GM19397 (cell line): ENCODE measurements at regions not wholly inside any gene's neighbourhood (a gene's known extent, or its start where the extent isn't known, plus 50 kb on each side); places are given as distances from the start of the nearest gene placed in this dataset.
"Not testable (repeated sequence)": the region's sequence is repeated elsewhere in the genome, so short reads cannot be mapped to it uniquely, and the experiment has no call there.

Experiments
- ATAC-seq: cut with Tn5 transposase; IDR thresholded peaks from one replicate; pipeline ENCODE4 v1.9.1; 2021; ENCODE audit warnings: mild to moderate bottlenecking, moderate library complexity; ENCODE audit not compliant: unreplicated experiment

DNA sequence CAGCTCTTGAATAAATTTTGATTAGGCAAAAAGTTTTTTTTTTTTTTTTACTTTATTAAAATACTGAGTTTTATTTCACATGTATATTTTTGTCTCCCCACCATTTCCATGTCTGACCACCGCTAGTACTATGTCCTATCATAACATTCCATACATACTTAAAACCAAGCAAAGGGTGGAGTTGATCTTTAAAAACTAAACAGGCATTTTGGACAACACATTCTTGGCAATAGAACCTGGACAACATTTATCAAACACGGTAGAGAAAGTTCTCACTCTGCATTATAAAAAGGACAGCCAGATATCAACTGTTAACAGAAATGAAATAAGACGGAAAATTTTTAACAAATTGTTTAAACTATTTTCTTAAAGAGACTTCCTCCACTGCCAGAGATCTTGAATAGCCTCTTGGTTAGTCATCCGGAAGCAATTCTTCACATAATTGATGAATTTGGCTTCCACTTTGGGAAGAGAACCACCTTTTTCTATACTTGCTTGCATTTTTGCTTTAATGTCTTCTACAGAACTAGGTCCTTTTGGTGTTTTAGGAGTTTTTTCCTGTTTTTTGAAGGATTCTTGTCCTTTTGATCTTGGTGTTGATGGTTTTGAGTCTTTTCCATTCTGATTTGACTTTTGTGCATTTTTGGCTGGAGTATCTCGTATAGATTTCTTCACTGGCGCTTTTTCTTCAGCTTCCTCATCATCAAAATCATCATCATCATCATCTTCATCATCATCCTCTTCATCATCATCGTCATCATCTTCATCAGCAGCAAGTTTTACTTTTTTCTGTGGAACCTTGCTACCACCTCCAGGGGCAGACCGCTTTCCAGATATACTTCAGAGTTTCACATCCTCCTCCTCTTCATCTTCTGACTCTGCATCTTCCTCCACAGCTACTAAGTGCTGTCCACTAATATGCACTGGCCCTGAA is 58.7 kb downstream of the POU5F2 start:
- ATAC-seq: not testable (repeated sequence)

DNA sequence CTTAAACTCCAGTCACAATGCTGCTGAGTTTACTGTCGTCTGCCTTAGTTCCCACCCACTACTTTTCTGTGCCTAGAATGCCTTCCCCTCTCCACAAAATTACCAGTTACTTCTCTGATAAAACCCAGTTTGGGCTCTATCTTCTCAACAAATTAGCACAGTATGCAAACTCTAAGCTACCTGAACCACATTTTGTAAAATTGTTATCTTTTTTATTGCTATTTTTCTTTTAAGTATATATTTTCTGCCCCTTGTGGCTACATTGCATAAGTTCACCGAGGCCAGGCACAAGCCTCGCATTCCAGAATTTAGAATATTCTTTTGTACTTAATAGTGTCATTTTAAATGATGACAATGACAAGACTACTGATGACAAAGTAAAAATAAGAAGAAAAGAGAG is 60.0 kb downstream of the POU5F2 start:
- no peak for ATAC-seq

DNA sequence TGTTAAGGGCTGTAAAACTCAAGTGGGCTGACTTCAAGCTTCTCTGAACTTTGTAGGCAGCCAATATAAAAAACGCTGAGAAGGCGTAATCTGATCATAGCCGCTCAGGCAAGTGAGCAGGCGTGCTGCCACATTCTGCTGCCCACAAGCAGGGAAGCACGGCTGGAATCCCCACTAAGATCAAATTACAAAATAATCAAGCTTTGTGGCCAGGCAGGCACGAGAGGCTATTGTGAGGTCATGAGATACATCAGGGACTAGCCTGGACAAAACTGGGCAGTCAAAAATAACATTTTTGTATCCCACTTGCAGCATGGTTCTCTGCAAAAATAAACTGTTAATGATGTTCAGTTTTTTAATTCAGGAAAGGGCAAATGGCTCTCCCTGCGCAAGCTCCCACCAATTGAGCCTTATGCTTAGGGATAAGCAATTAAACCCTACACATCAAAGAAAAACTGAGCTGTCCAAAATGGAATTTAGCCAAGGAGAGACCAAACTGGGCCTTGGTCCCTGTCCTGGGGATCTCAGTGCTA is 64.0 kb downstream of the POU5F2 start:
- no peak for ATAC-seq

DNA sequence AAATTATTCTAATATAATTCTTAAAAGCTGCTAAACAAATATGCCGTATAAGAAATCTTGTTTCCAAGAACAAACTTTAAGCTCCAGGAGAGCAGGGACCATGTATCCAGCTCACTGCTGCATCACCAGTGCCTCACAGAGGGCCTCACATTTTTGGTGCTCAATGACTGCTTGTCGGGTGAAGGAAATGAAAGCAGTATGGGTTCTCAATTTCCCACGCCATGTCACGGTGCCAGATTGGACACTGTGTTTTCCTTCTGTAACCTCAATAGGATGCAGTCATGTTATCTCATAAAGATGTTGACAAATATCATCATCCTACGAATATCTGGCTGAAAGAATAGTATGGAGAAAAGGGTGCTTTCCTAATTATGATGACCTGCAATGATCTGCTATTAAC is 64.7 kb downstream of the POU5F2 start:
- ATAC-seq: no peak

DNA sequence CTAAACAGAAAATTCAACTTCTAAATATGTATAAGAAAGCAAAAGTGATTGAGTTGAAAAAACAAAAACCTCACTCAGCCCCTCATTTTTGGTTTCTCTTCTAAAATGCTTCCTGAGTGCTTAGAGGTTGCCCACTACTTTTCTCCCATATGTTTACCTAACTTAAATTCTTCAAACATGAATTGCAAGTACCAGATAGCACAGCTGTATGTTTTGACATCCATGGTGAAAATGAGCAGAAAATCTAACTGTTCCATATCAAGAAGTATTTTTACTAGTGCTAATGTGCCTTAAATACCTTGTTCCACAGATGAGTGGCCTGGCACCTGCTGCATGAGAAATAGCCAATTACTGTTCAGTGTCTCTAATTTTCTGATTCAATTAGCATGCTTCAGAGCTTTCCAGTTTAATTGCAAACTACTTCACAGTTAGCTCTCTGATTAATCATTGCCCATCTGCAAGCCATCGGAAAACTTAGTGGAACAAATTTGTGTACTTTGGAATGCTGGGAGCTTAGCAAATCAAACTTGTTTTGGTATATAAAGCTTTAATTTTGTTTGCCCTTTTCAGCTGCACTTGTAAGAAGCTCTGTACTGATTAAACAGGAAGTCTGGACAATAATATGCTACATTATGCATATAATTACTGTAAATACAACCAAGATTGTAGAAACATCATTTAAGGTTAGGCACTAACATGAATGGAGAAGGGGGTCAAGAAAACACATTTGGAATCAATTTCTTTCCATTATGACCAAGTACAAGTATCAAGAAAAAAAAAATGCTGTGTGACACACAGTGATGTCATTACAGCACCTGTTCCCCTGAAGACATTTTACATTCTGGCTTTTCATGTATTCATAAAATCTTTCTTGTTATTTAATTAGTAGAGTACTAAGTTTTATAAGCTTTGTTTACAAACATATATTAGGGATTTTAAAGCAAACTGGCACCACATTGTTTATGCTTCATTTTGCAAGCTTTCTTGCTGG is 65.6 kb downstream of the POU5F2 start:
- ATAC-seq: peak; percentile 55

DNA sequence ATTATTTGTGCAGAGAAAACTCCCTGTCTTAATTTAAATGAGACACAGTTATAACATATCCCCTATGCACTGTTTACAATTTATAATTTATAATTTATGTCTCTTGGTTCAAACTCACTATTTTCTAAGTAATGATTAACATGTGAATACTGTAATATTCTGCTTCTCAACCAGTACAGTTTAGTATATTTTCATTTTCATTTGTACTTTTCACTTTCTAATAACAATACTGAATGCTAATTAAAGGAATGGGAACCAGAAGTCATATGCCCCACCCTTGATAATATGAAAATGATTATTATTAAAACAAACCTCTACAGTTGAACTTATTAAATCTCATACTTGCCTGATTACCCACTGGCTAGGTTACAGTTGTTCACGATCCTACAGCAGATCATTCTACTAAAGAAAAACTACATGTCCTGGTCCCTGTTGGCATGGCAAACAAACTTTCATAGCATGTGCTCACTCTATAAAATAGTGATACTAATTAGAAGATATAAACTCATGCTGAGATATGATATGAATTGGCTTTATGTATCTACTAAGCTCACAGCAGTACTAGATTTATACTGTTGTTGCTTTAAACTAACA is 66.4 kb downstream of the POU5F2 start:
- ATAC-seq: peak; percentile 34

DNA sequence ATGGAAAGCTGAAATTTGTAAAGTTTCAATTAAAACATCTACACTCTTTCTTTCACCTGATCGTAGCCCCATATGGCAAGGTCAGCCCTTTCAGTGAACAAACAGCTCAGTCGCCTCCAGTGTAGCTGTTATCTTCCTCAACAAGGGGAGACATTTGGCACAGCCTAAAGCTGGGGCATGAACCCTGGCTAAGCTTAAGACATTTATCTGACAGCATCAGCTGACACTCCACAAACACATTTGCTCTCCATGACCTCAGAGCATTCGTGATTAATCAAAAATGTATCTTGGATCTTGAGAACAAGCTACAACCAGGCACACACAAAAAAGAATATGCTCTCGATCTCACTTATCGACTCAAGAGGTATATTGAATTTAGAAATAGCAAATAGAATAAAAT is 67.3 kb downstream of the POU5F2 start:
- no peak for ATAC-seq

DNA sequence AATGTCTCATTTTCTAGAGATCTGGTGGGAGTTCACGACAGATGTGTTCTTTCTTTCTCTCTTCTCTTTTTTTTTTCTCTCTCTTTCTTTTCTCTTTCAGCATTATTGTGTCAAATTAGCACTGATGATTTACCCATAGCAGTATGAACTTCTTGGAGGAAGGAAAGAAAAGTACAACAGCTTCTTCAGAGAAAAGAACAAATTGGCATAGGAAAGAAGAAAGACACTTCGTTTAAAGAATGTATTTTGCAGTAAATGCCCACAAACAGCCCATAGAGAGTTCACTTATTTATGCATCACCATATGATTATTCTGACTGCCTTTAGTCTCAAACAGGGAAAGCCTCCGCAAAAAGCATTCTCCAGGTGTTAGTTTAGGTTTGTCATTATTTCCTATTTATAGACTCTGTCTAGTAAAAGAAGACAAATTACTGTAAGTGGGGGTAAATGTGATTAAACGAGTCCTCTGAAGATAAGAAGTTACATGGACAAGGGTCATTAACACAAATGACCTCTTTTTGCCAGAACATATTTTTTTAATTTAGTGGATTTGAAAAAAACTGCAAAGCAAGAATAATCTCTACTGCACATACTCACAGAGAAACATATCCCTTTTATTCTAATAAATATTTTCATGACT is 68.0 kb downstream of the POU5F2 start:
- no peak for ATAC-seq

DNA sequence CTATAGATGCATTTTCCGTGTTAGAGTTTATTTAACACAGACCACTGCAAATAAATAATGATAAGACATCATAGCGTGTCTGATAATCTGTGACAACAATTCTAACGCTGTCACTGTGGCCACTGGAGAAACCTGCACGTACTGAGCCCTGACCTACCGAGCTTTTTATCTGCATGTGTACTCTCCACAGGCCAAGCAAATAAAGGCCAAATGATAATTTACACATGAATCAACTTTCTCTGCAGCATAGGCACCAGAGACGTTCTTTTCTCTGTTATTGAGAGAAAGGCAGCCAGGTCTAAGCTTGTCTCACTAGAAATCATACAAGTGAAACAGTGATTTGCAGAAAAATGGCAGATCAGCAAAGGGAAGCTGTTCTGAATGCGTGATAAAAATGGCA is 75.8 kb downstream of the POU5F2 start:
- no peak for ATAC-seq

DNA sequence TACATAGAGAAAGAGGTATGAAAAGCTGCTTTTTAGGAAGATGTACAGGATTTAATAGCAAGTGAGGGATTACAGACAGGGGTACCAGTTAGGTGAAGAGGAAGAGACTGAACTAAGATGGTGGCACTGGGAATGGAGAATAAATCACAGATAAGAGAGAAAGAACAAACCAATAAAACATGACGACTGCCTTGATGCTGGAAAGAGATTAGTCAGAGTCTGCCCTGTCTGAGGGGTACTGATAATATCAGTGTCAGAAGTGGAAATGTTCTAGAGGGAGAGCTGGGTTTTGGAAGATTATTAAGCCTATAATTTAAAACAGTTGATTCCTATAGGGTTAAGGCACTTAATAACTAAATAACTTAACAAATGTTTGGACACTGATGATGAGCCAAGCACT is 77.7 kb downstream of the NR2F1 start:
- no peak for ATAC-seq

DNA sequence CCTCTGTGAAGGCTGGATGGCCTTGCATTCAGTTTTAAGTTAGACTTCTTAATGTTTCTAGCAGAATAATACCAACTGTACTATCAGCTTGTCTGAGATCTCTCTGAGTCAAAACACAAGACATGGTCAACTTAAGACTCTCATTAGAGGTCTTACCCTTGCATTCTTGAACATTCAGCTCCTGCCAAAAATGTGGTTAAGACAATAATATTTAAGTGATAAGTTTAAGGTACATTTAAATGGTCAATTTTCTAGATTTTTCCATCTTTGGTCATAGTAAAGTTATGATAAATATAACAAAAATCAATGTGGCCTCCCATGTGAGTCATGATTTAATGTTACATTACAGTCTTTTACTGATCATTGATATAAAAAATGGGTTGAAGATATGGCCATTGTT is 75.0 kb downstream of the NR2F1 start:
- no peak for ATAC-seq

DNA sequence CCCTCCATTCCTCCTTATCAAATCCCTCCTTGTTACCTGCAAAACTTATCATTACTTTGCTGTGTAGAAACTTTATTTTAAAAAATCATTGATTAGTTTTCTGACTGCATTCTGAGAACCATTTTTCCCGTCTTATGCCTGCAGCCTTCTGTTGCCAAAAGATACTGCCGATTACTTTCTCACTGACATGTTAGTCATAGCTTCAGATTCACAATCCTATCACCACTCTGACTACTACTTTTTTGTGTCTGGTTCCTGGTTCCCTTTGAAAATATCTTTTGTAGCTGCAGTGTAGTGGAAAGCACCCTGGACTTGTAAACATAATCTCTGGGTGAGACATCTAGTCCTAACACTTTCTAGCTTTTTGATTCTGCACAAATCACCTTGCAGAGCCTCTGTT is 71.7 kb downstream of the NR2F1 start:
- no peak for ATAC-seq

DNA sequence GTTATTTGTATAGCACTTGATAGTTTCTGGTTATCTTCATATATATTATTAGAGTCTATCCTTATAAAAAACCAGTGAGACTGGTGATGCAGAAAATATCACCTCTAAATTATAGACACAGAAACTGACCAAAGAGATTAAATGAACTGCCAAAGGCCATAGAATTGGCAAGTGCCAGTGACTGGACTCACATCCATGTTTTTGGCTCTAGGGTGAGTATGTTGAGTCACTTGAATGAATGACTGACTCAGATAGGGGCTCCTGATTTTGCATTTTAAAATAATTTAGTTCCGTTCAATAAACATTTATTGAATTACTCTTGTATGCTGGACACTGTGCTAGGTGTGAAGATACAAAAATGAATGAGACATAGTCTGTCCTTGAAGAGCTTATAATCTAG is 70.7 kb downstream of the NR2F1 start:
- no peak for ATAC-seq

DNA sequence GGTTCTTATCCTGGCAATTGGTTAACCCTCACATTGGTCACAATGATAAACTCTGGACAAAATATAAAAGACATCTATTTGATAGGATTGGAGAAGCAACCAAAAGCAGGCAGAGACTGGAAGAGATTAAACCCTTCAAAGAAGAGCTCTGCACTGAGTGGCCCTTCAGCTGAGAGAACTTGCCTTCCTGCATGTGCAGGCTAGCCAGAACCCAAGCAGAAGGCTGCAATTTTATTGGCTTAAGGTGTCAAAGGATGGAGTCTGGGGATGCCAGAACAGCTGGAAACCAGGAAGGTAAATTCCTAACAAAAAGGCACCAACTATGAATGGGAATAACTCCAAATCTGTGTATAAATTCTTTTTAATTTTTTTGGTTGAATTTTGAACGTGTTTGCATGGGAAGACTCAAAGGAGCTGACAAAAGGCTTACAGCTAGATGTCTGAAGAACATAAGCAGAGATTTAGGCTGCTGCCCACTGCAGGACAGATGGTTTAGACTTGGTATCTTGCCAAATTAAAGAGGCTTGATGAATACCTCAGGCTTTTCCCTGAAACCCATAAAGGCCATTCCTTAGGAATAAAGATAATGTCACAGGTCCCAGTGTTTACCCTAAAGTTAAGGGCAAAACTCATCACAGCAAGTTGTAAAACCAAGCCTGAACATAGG is 66.3 kb downstream of the NR2F1 start:
- no peak for ATAC-seq

DNA sequence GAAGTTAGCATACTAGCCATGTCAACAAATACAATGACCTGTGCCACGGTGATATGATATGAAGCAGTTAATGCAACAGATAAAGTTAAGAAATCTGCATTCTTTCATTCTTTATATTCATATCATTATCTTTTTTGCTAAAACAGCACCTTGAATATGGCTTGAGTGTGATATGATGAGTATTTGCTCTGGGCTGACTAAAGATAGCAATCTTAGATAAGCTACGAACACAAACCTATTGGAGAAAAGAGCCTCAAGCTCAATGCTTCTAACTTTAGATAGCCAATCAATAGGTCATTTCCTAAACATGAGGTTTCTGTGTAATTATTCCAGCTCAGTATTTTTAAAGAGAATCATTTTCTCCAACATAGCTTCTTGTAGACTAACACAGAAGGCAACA is 61.7 kb downstream of the NR2F1 start:
- no peak for ATAC-seq
